CD4-positive, alpha-beta memory T cell (primary cell): ENCODE measurements at regions not wholly inside any gene's neighbourhood (a gene's known extent, or its start where the extent isn't known, plus 50 kb on each side); places are given as distances from the start of the nearest gene placed in this dataset.

Source experiments
- CTCF ChIA-PET: fragments of 350-600 bp; sonication (Branson Sonifier 250); formaldehyde crosslinking; loops from one replicate; lab custom pipeline; 2021; ENCODE audit warnings: inconsistent platforms; ENCODE audit not compliant: partially characterized antibody; lab: Charles Lee
- POLR2A ChIA-PET: fragments of 350-600 bp; sonication (Branson Sonifier 250); formaldehyde crosslinking; loops from one replicate; lab custom pipeline; 2021; ENCODE audit not compliant: partially characterized antibody; lab: Charles Lee
- DNase-seq, 5 donors: peaks; one replicate each; pipeline versions ENCODE4 v3.0.0 to v3.0.0-alpha.2; 2020 to 2022; ENCODE audit warnings: mixed read lengths in 1 of 5
- H3K27ac ChIP-seq: one replicate; pipeline ENCODE4 v1.7.0; 2013; ENCODE audit warnings: low read depth, low read length
- H3K27me3 ChIP-seq: 2 replicates; pipeline ENCODE4 v1.7.0; 2013; ENCODE audit warnings: mild to moderate bottlenecking, low read length, moderate library complexity; ENCODE audit not compliant: insufficient read depth
- H3K36me3 ChIP-seq: 2 replicates; pipeline ENCODE4 v1.7.0; 2013; ENCODE audit warnings: mild to moderate bottlenecking, low read length, moderate library complexity; ENCODE audit not compliant: insufficient read depth
- H3K4me1 ChIP-seq: 2 replicates; pipeline ENCODE4 v1.7.0; 2013; ENCODE audit warnings: mild to moderate bottlenecking, low read length, moderate library complexity; ENCODE audit not compliant: insufficient read depth
- H3K4me3 ChIP-seq, 2 donors: one replicate each; pipeline ENCODE4 v1.7.0; 2013; ENCODE audit warnings: low read length in 2 of 2, mild to moderate bottlenecking in 1 of 2
- H3K9me3 ChIP-seq, 2 donors: one replicate each; pipeline ENCODE4 v1.7.0; 2013; ENCODE audit warnings: low read length in 2 of 2, control low read depth in 1 of 2; ENCODE audit not compliant: control insufficient read depth in 1 of 2
- H3K27ac Mint-ChIP-seq, 7 donors: one replicate each; pipeline ENCODE4 v1.8.0; 2020 to 2021; ENCODE audit warnings: mixed read lengths in 7 of 7, mild to moderate bottlenecking in 6 of 7, inconsistent platforms in 3 of 7, moderate library complexity in 3 of 7
- H3K27me3 Mint-ChIP-seq, 2 donors: one replicate each; pipeline ENCODE4 v1.8.0; 2020 to 2021; ENCODE audit warnings: mixed read lengths in 2 of 2
- H3K36me3 Mint-ChIP-seq, 2 donors: one replicate each; pipeline ENCODE4 v1.8.0; 2020 to 2021; ENCODE audit warnings: mixed read lengths in 2 of 2, inconsistent platforms in 1 of 2, mild to moderate bottlenecking in 1 of 2
- H3K4me1 Mint-ChIP-seq, 4 donors: one replicate each; pipeline ENCODE4 v1.8.0; 2020 to 2021; ENCODE audit warnings: mixed read lengths in 4 of 4, mild to moderate bottlenecking in 1 of 4
- H3K4me3 Mint-ChIP-seq, 8 donors: one replicate each; pipeline ENCODE4 v1.8.0; 2020 to 2021; ENCODE audit warnings: mixed read lengths in 8 of 8, mild to moderate bottlenecking in 7 of 8, moderate library complexity in 6 of 8, inconsistent platforms in 3 of 8
- H3K9me3 Mint-ChIP-seq, 8 donors: one replicate each; pipeline ENCODE4 v1.8.0; 2020 to 2021; ENCODE audit warnings: mixed read lengths in 8 of 8, mild to moderate bottlenecking in 5 of 8, inconsistent platforms in 3 of 8, moderate library complexity in 1 of 8
- intact Hi-C: fragments of 100-400 bp; cut with micrococcal nuclease; formaldehyde crosslinking; loops from one replicate; pipeline ENCODE4 v1.15.1; 2023

DNA sequence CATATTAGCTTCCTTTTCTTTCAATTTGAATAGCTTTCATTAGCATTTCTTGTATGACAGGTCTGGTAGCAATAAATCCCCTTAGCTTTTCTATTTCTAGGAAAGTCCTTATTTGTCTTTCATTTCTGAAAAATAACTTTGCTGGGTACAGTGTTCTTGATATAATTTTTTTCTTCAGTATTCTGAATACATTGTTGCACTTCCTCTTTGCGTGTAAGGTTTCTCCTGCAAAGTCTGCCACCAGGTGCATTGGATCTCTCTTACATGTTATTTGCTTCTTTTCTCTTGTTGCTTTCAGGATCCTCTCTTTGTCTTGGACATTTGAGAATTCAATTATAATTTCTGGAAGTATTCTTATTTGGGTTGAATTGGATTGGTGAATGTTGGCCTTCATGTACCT, 663.7 kb downstream of the GRXCR1 start:
- H3K4me3 ChIP-seq, result no peak overlapping the region
- Mint-ChIP-seq H3K36me3 (no peaks in the 10 kb centered on the region), H3K27ac (no peak overlapping the region), H3K4me3 (no peak overlapping the region), H3K9me3 (peaks cover 0 to 20% (median 8%) of the 10 kb centered on the region in 8 donors), H3K27me3 (no peaks in the 10 kb centered on the region), H3K4me1 (no peaks in the 10 kb centered on the region)
- H3K27ac ChIP-seq, result no peak overlapping the region
- CTCF ChIA-PET, result no interaction called here
- no peaks in the 10 kb centered on the region for H3K36me3 ChIP-seq
- POLR2A ChIA-PET, result no interaction called here
- no peaks in the 10 kb centered on the region for H3K9me3 ChIP-seq
- H3K27me3 ChIP-seq, result no peaks in the 10 kb centered on the region
- intact Hi-C loops, result no loop called here
- no peaks in the 10 kb centered on the region for H3K4me1 ChIP-seq
- DNase-seq, result no peak

- Mint-ChIP-seq H3K4me3 (no peak overlapping the region), H3K27ac (no peak overlapping the region), H3K9me3 (peaks cover 0 to 15% (median 5%) of the 10 kb centered on the region in 8 donors), H3K4me1 (no peaks in the 10 kb centered on the region), H3K36me3 (no peaks in the 10 kb centered on the region), H3K27me3 (no peaks in the 10 kb centered on the region)
- CTCF ChIA-PET, result no interaction called here
- POLR2A ChIA-PET, result no interaction called here
- H3K4me1 ChIP-seq, result no peaks in the 10 kb centered on the region
- no peaks in the 10 kb centered on the region for H3K9me3 ChIP-seq
- no peaks in the 10 kb centered on the region for H3K27me3 ChIP-seq
- H3K27ac ChIP-seq, result no peak overlapping the region
- intact Hi-C loops, result no loop called here
- no peaks in the 10 kb centered on the region for H3K36me3 ChIP-seq
- H3K4me3 ChIP-seq, result no peak overlapping the region
- DNase-seq, result no peak
Observed at GRCh38 chr4:43560047-43560446, 667.5 kb downstream of the GRXCR1 start.

GRCh38 chr4:43564107-43564506, 671.6 kb downstream of the GRXCR1 start:
- H3K27ac Mint-ChIP-seq, result no peak overlapping the region
- ChIA-PET CTCF (no interaction called here), POLR2A (no interaction called here)
- H3K4me3 Mint-ChIP-seq, result no peak overlapping the region
- intact Hi-C loops, result no loop called here
- Histone ChIP-seq H3K27ac (no peak overlapping the region), H3K9me3 (no peaks in the 10 kb centered on the region), H3K4me3 (no peak overlapping the region), H3K36me3 (no peaks in the 10 kb centered on the region), H3K4me1 (no peaks in the 10 kb centered on the region), H3K27me3 (no peaks in the 10 kb centered on the region)
- H3K9me3 Mint-ChIP-seq, result peaks cover 0 to 7% (median 3%) of the 10 kb centered on the region in 8 donors
- H3K36me3 Mint-ChIP-seq, result no peaks in the 10 kb centered on the region
- H3K4me1 Mint-ChIP-seq, result no peaks in the 10 kb centered on the region
- H3K27me3 Mint-ChIP-seq, result no peaks in the 10 kb centered on the region
- DNase-seq, result no peak

GRCh38 chr4:43564591-43564990, 672.1 kb downstream of the GRXCR1 start:
- DNase-seq, result no peak
- Mint-ChIP-seq H3K9me3 (peaks cover 0 to 7% (median 3%) of the 10 kb centered on the region in 8 donors), H3K4me3 (no peak overlapping the region), H3K36me3 (no peaks in the 10 kb centered on the region), H3K4me1 (no peaks in the 10 kb centered on the region), H3K27me3 (no peaks in the 10 kb centered on the region), H3K27ac (no peak overlapping the region)
- H3K4me3 ChIP-seq, result no peak overlapping the region
- intact Hi-C loops, result no loop called here
- H3K27me3 ChIP-seq, result no peaks in the 10 kb centered on the region
- CTCF ChIA-PET, result no interaction called here
- H3K9me3 ChIP-seq, result no peaks in the 10 kb centered on the region
- H3K4me1 ChIP-seq, result no peaks in the 10 kb centered on the region
- POLR2A ChIA-PET, result no interaction called here
- H3K27ac ChIP-seq, result no peak overlapping the region
- no peaks in the 10 kb centered on the region for H3K36me3 ChIP-seq

DNA sequence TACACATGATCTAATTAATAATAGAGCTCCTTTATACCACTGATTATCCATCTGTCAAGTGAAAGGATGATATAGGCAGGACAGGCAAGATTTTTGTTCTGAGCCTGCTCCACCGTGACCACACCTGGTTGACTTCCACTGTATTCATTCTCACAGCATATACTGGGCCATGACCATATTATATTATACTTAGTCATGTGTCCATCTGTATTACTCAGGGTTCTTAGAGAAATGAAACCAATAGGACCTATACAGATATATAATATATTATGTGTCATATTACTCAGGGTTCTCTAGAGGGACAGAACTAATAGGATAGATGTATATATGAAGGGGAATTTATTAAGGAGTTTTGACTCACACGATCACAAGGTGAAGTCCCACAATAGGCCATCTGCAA, 675.1 kb downstream of the GRXCR1 start:
- no peaks in the 10 kb centered on the region for H3K9me3 ChIP-seq
- CTCF ChIA-PET, result no interaction called here
- no peak overlapping the region for H3K27ac Mint-ChIP-seq
- H3K36me3 ChIP-seq, result no peaks in the 10 kb centered on the region
- H3K36me3 Mint-ChIP-seq, result no peaks in the 10 kb centered on the region
- peaks cover 0 to 4% (median 2%) of the 10 kb centered on the region in 8 donors for H3K9me3 Mint-ChIP-seq
- no peak overlapping the region for H3K4me3 Mint-ChIP-seq
- intact Hi-C loops, result no loop called here
- no peaks in the 10 kb centered on the region for H3K4me1 ChIP-seq
- no peak overlapping the region for H3K27ac ChIP-seq
- H3K27me3 ChIP-seq, result no peaks in the 10 kb centered on the region
- H3K4me1 Mint-ChIP-seq, result no peaks in the 10 kb centered on the region
- no peak overlapping the region for H3K4me3 ChIP-seq
- POLR2A ChIA-PET, result no interaction called here
- DNase-seq, result no peak
- no peaks in the 10 kb centered on the region for H3K27me3 Mint-ChIP-seq

GRCh38 chr4:43586813-43587212, 694.3 kb downstream of the GRXCR1 start:
- H3K27ac ChIP-seq, result no peak overlapping the region
- peaks cover 0 to 16% (median 11%) of the 10 kb centered on the region in 8 donors for H3K9me3 Mint-ChIP-seq
- H3K4me1 ChIP-seq, result no peaks in the 10 kb centered on the region
- H3K4me1 Mint-ChIP-seq, result no peaks in the 10 kb centered on the region
- no peaks in the 10 kb centered on the region for H3K36me3 Mint-ChIP-seq
- H3K9me3 ChIP-seq, result no peaks in the 10 kb centered on the region
- DNase-seq, result no peak
- no peak overlapping the region for H3K4me3 ChIP-seq
- ChIA-PET POLR2A (no interaction called here), CTCF (no interaction called here)
- H3K27me3 Mint-ChIP-seq, result no peaks in the 10 kb centered on the region
- no peaks in the 10 kb centered on the region for H3K36me3 ChIP-seq
- H3K27ac Mint-ChIP-seq, result no peak overlapping the region
- H3K27me3 ChIP-seq, result no peaks in the 10 kb centered on the region
- no peak overlapping the region for H3K4me3 Mint-ChIP-seq
- intact Hi-C loops, result no loop called here

DNA sequence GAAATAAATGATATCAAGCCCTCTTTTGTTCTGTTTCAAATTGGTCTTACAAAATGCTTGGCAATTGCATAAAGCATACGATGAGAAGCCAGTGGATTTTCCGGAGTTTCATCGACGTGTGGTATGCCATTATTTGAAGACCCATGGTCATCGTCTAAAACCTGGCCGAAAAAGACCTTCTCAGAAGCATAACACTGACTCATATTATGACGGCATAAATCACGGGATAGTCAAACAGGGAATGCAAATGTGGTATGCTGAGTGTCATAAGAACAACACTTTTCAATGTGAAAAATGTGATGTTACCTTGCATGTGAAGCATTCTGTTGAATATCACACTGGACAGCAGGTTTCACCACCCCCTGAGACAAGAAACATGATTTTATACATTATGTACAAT, 695.2 kb downstream of the GRXCR1 start:
- Histone ChIP-seq H3K4me3 (no peak overlapping the region), H3K27me3 (no peaks in the 10 kb centered on the region), H3K36me3 (no peaks in the 10 kb centered on the region), H3K9me3 (no peaks in the 10 kb centered on the region), H3K27ac (no peak overlapping the region), H3K4me1 (no peaks in the 10 kb centered on the region)
- no peaks in the 10 kb centered on the region for H3K27me3 Mint-ChIP-seq
- ChIA-PET POLR2A (no interaction called here), CTCF (no interaction called here)
- intact Hi-C loops, result no loop called here
- peaks cover 0 to 16% (median 8%) of the 10 kb centered on the region in 8 donors for H3K9me3 Mint-ChIP-seq
- H3K4me1 Mint-ChIP-seq, result no peaks in the 10 kb centered on the region
- no peak overlapping the region for H3K4me3 Mint-ChIP-seq
- DNase-seq, result no peak
- H3K36me3 Mint-ChIP-seq, result no peaks in the 10 kb centered on the region
- no peak overlapping the region for H3K27ac Mint-ChIP-seq

GRCh38 chr4:43607400-43607799, 714.9 kb downstream of the GRXCR1 start:
- DNase-seq, result no peak
- Mint-ChIP-seq H3K4me3 (no peak overlapping the region), H3K27ac (no peak overlapping the region), H3K36me3 (no peaks in the 10 kb centered on the region), H3K4me1 (no peaks in the 10 kb centered on the region), H3K9me3 (peaks cover 0 to 9% (median 6%) of the 10 kb centered on the region in 8 donors), H3K27me3 (no peaks in the 10 kb centered on the region)
- POLR2A ChIA-PET, result no interaction called here
- Histone ChIP-seq H3K9me3 (peaks cover 0 to 5% of the 10 kb centered on the region in 2 donors), H3K4me1 (no peaks in the 10 kb centered on the region), H3K4me3 (no peak overlapping the region), H3K27me3 (no peaks in the 10 kb centered on the region), H3K27ac (no peak overlapping the region), H3K36me3 (no peaks in the 10 kb centered on the region)
- CTCF ChIA-PET, result no interaction called here
- intact Hi-C loops, result no loop called here
